VCaP (cell line): ENCODE measurements at regions not wholly inside any gene's neighbourhood (a gene's known extent, or its start where the extent isn't known, plus 50 kb on each side); places are given as distances from the start of the nearest gene placed in this dataset.

ENCODE experiments used
- H3K27ac ChIP-seq: fragments of 450-650 bp; 2 replicates; pipeline ENCODE4 v1.5.1; 2017
- TF ChIP-seq, protein P1 (sequence below): fragments of 450-650 bp; conservative IDR thresholded peaks from 2 replicates; pipeline ENCODE4 v1.5.1; 2017; ENCODE audit warnings: mild to moderate bottlenecking, moderate library complexity

DNA sequence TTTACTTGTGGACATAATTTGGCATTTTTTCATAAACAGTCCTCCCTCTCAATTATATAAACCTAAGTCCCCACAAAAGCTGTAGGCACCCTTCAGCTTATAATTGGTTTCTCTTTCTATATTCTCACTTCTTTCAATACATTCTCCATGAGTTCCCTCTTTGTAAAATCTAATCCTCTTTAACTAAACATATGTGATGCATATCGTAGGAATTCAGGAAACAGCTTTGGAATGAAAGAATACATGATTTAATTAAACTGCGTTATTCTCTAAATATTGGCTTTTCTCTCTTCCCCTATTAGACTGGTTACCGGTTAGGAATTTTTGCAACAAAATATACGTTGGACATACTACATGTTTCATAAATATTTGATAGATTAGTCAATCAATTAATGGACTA lies 1122.6 kb downstream of the FLRT2 start:
- no peak overlapping the region for H3K27ac ChIP-seq
- TF ChIP-seq, protein P1, sequence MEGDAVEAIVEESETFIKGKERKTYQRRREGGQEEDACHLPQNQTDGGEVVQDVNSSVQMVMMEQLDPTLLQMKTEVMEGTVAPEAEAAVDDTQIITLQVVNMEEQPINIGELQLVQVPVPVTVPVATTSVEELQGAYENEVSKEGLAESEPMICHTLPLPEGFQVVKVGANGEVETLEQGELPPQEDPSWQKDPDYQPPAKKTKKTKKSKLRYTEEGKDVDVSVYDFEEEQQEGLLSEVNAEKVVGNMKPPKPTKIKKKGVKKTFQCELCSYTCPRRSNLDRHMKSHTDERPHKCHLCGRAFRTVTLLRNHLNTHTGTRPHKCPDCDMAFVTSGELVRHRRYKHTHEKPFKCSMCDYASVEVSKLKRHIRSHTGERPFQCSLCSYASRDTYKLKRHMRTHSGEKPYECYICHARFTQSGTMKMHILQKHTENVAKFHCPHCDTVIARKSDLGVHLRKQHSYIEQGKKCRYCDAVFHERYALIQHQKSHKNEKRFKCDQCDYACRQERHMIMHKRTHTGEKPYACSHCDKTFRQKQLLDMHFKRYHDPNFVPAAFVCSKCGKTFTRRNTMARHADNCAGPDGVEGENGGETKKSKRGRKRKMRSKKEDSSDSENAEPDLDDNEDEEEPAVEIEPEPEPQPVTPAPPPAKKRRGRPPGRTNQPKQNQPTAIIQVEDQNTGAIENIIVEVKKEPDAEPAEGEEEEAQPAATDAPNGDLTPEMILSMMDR = no peak

DNA sequence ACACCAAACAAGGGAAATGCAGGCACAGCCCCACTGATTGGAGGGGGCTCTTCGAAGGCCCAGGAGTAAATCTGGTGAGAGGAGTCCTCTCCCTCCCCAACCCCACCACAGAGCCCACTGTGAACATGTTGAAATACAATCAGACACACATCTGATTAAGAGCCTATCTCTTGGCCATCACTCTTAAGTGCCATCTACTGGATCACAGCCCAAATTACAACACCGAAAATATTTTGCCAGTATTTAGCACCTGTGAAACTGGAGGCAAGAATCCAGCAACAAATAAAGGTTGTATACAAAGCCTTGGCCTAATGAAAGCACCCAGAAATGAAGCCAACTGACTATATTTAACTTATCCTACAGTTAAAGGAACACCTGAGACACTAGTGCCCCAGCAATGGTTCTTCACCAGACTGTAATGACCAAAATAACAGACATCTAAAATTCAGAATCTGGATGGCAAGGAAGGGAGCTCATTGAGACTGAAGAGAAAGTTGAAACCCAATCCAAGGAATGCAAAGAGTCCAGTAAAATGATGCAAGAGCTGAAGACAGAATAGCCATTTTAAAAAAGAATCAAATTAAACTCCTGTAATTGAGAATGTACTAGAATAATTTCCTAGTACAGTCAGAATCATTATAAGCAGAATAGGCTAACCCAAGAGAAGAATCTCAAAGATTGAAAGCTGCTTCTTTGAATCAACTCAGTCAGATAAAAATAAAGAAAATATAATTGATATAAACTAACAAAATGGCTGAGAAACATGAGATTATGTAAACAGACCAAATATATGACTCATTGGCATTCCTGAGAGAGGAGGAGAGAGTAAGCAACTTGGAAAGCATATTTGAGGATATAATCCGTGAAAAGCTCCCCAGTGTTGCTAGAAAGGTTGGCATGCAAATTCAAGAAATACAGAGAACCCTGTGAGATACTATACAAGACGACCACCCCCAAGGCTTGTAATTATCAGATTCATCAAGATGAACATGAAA lies 1117.0 kb downstream of the FLRT2 start:
- H3K27ac ChIP-seq = no peak overlapping the region
- TF ChIP-seq, protein P1 = 0 out of 2 replicates have a peak, but pooled peaks have one; percentile 15

DNA sequence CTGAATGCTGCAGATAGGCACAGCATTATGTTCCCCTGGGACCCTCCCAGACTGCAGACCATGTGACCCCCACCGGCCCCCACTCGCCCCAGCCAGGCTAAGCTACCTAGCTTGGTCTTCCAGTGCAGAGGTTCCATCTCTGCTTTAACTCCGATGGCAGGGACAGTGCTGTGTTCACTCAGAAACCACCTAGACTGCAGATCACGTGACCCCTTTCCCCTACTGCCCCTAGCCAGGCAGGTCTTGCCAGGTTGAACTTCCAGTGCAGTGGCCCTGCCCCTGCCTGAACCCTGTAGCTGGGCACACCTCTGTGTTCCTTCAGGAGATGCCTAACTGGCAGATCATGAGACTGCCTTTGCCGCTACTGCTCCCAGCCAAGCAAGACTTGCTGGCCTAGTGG lies 1116.2 kb downstream of the FLRT2 start:
- TF ChIP-seq, protein P1 = no peak
- no peak overlapping the region for H3K27ac ChIP-seq

DNA sequence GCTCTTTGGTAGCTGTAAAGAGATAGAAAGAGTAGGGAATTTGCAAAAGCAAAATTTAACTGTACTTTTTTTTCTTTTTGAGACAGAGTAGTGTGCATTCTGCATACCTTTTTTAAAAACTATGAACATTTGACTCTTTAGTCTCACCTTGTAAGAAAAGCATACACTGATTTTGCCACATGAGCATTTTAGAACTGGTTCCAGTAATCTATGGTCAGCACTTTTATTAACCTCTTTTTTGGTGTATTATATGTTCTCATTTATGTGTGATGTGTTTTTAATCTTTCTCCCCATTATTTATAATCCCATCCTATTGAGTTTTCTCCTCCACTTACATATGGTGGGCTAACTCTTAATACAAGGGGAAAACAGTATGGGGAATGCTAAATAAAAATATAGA lies 1111.4 kb downstream of the FLRT2 start:
- no peak overlapping the region for H3K27ac ChIP-seq
- TF ChIP-seq, protein P1 = no peak

DNA sequence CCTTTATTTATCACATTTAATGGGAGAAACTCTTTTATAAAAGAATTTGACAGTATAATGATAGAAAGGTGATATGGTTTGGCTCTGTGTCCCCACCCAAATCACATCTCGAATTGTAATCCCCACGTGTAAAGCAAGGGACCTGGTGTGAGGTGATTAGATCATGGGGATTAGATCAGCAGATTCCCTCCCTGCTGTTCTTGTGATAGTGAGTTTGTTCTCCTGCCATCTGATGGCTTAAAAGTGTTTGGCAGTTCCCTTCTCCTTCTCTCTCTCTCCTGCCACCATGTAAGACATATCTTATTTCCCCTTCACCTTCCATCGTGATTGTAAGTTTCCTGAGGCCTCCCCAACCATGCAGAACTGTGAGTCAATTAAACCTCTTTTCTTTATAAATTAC lies 1110.3 kb downstream of the FLRT2 start:
- TF ChIP-seq, protein P1 = 0 out of 2 replicates have a peak, but pooled peaks have one; percentile 32
- H3K27ac ChIP-seq = no peak overlapping the region

DNA sequence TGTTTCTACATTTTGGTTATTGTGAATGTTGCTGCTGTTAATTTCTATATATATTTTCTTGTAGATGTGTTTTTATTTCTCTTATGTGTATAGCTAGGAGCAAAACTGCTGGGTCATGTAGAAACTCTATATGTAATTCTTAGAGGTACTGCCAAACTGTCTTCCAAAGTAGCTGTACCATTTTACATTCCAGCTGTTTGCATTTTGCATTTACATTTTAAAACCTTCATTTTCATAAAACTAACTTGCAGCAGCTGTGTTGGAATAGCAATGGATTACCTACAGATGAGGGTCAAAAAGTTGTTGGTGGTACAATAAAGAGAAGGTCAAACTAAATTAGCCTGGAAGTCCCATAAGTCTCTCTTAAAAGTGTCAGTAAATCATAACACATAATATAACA lies 1109.7 kb downstream of the FLRT2 start:
- TF ChIP-seq, protein P1 = no peak
- H3K27ac ChIP-seq = no peak overlapping the region

DNA sequence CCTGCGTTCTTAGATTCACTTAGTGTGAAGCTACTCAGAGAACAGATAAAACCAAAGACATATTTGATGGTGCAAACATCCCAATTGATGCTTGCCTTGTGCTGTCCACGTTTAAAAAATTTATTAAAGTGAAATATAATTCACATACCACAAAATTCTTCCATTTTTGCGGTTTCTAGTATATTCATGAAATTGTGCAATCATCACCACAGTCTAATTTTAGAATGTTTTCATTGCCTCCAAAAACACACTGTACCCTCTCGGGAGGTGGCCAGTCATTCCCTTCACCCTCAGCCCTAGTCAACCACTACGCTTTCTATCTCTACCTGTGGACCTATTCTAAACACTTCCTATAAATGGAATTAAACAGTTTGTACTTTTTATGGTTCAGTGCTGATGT lies 1109.2 kb downstream of the FLRT2 start:
- no peak overlapping the region for H3K27ac ChIP-seq
- TF ChIP-seq, protein P1 = no peak
